SK-N-MC (cell line): ENCODE measurements at regions not wholly inside any gene's neighbourhood (a gene's known extent, or its start where the extent isn't known, plus 50 kb on each side); places are given as distances from the start of the nearest gene placed in this dataset.

Experiments used
- FOXP2 ChIP-seq: optimal IDR thresholded peaks from 2 replicates; pipeline ENCODE3; 2011; ENCODE audit warnings: mild to moderate bottlenecking, moderate library complexity; ENCODE audit not compliant: insufficient read depth; ENCODE audit errors: extremely low read length, control extremely low read depth
- POLR2AphosphoS5 ChIP-seq: IDR thresholded peaks from 2 replicates; pipeline ENCODE4 v1.6.1; 2012; ENCODE audit warnings: mild to moderate bottlenecking, low read depth, low read length, borderline replicate concordance

GRCh38 chr12:130240831-130241590 is 78.7 kb downstream of the FZD10 start:
- no peak for TF ChIP-seq FOXP2
- TF ChIP-seq POLR2AphosphoS5, result no peak
